HG03457 (cell line): ENCODE measurements at regions not wholly inside any gene's neighbourhood (a gene's known extent, or its start where the extent isn't known, plus 50 kb on each side); places are given as distances from the start of the nearest gene placed in this dataset.

ENCODE experiments used
- ATAC-seq: cut with Tn5 transposase; IDR thresholded peaks from one replicate; pipeline ENCODE4 v1.9.1; 2021; ENCODE audit warnings: moderate number of reproducible peaks; ENCODE audit not compliant: unreplicated experiment

GRCh38 chr5:107265193-107265592, 405.5 kb downstream of the EFNA5 start:
- no peak for ATAC-seq

- peak; percentile 60 for ATAC-seq
These were observed 407.2 kb downstream of the EFNA5 start for GRCh38 chr5:107263387-107264018.

- ATAC-seq, result peak; percentile 83
These were observed 412.7 kb downstream of the EFNA5 start for GRCh38 chr5:107257885-107258520.

- no peak for ATAC-seq
These were observed 415.9 kb downstream of the EFNA5 start for GRCh38 chr5:107254902-107255234.

GRCh38 chr5:107254214-107254901, 416.4 kb downstream of the EFNA5 start:
- ATAC-seq, result no peak

- ATAC-seq, result no peak
These were observed 417.5 kb downstream of the EFNA5 start for GRCh38 chr5:107253246-107253645.

GRCh38 chr5:107251151-107251550, 419.6 kb downstream of the EFNA5 start:
- ATAC-seq, result no peak

- ATAC-seq, result no peak
These were observed 422.6 kb downstream of the EFNA5 start for GRCh38 chr5:107248066-107248695.

- no peak for ATAC-seq
These were observed 423.3 kb downstream of the EFNA5 start for GRCh38 chr5:107247427-107247826.

GRCh38 chr5:107243220-107243579, 427.5 kb downstream of the EFNA5 start:
- no peak for ATAC-seq

- no peak for ATAC-seq
These were observed 428.1 kb downstream of the EFNA5 start for GRCh38 chr5:107242411-107243219.

- ATAC-seq, result no peak
These were observed 428.9 kb downstream of the EFNA5 start for GRCh38 chr5:107241841-107242240.

- no peak for ATAC-seq
These were observed 435.6 kb downstream of the EFNA5 start for GRCh38 chr5:107235167-107235566.

- ATAC-seq, result no peak
These were observed 437.9 kb downstream of the EFNA5 start for GRCh38 chr5:107232788-107233187.

- no peak for ATAC-seq
These were observed 438.4 kb downstream of the EFNA5 start for GRCh38 chr5:107232293-107232692.

GRCh38 chr5:107231191-107231590, 439.5 kb downstream of the EFNA5 start:
- no peak for ATAC-seq

- no peak for ATAC-seq
These were observed 440.4 kb downstream of the EFNA5 start for GRCh38 chr5:107230367-107230766.

GRCh38 chr5:107228226-107228625, 442.5 kb downstream of the EFNA5 start:
- no peak for ATAC-seq

GRCh38 chr5:107224272-107224671, 446.5 kb downstream of the EFNA5 start:
- ATAC-seq, result no peak

GRCh38 chr5:107223066-107223465, 447.7 kb downstream of the EFNA5 start:
- ATAC-seq, result no peak

GRCh38 chr5:107219993-107220392, 450.7 kb downstream of the EFNA5 start:
- ATAC-seq, result no peak
